ENCODE measurements at regions not wholly inside any gene's neighbourhood (a gene's known extent, or its start where the extent isn't known, plus 50 kb on each side); places are given as distances from the start of the nearest gene placed in this dataset.

GRCh38 chr13:53340505-53341143 lies 312.0 kb downstream of the OLFM4 start:
- Histone ChIP-seq H3K36me3 (ENCODE audit: insufficient read depth, low read length) (no peaks in the 10 kb centered on the region), H3K27me3 (ENCODE audit: control insufficient read depth in 1 of 2, insufficient read depth in 2 of 2, low read length in 2 of 2) (no peaks in the 10 kb centered on the region), H3K4me1 (ENCODE audit: insufficient read depth, low read length) (no peaks in the 10 kb centered on the region), H3K4me3 (ENCODE audit: low read depth in 1 of 2, low read length in 2 of 2) (no peak overlapping the region), H3K9me3 (ENCODE audit: low read length) (no peaks in the 10 kb centered on the region), H3K9ac (ENCODE audit: low read length) (no peak overlapping the region), H3K27ac (ENCODE audit: low read depth, low read length) (no peak overlapping the region)

- no peak overlapping the region for H3K4me3 ChIP-seq (ENCODE audit: low read depth in 1 of 2, low read length in 2 of 2)
- H3K27me3 ChIP-seq (ENCODE audit: control insufficient read depth in 1 of 2, insufficient read depth in 2 of 2, low read length in 2 of 2) = no peaks in the 10 kb centered on the region
Measured at GRCh38 chr13:53341144-53341510, 312.5 kb downstream of the OLFM4 start.

GRCh38 chr13:53342623-53343360 lies 314.2 kb downstream of the OLFM4 start:
- H3K4me3 ChIP-seq (ENCODE audit: low read depth in 1 of 2, low read length in 2 of 2) = no peak overlapping the region
- H3K27me3 ChIP-seq (ENCODE audit: control insufficient read depth in 1 of 2, insufficient read depth in 2 of 2, low read length in 2 of 2) = no peaks in the 10 kb centered on the region
- H3K27ac ChIP-seq (ENCODE audit: low read depth, low read length) = no peak overlapping the region
- no peaks in the 10 kb centered on the region for H3K9me3 ChIP-seq (ENCODE audit: low read length)
- H3K9ac ChIP-seq (ENCODE audit: low read length) = no peak overlapping the region
- H3K36me3 ChIP-seq (ENCODE audit: insufficient read depth, low read length) = no peaks in the 10 kb centered on the region
- no peaks in the 10 kb centered on the region for H3K4me1 ChIP-seq (ENCODE audit: insufficient read depth, low read length)

More at GRCh38 chr13:53341144-53341510, 312.5 kb downstream of the OLFM4 start:
- Histone ChIP-seq H3K9ac (ENCODE audit: low read length) (no peak overlapping the region), H3K27ac (ENCODE audit: low read depth, low read length) (no peak overlapping the region), H3K4me1 (ENCODE audit: insufficient read depth, low read length) (no peaks in the 10 kb centered on the region), H3K36me3 (ENCODE audit: insufficient read depth, low read length) (no peaks in the 10 kb centered on the region), H3K9me3 (ENCODE audit: low read length) (no peaks in the 10 kb centered on the region)

GRCh38 chr13:53343361-53343744 lies 314.7 kb downstream of the OLFM4 start:
- Histone ChIP-seq H3K27ac (ENCODE audit: low read depth, low read length) (no peak overlapping the region), H3K36me3 (ENCODE audit: insufficient read depth, low read length) (no peaks in the 10 kb centered on the region), H3K27me3 (ENCODE audit: control insufficient read depth in 1 of 2, insufficient read depth in 2 of 2, low read length in 2 of 2) (no peaks in the 10 kb centered on the region), H3K4me1 (ENCODE audit: insufficient read depth, low read length) (no peaks in the 10 kb centered on the region), H3K4me3 (ENCODE audit: low read depth in 1 of 2, low read length in 2 of 2) (no peak overlapping the region), H3K9ac (ENCODE audit: low read length) (no peak overlapping the region), H3K9me3 (ENCODE audit: low read length) (no peaks in the 10 kb centered on the region)

- Histone ChIP-seq H3K4me3 (ENCODE audit: low read depth in 1 of 2, low read length in 2 of 2) (no peak overlapping the region), H3K9me3 (ENCODE audit: low read length) (no peaks in the 10 kb centered on the region), H3K27ac (ENCODE audit: low read depth, low read length) (no peak overlapping the region), H3K4me1 (ENCODE audit: insufficient read depth, low read length) (no peaks in the 10 kb centered on the region), H3K9ac (ENCODE audit: low read length) (no peak overlapping the region), H3K36me3 (ENCODE audit: insufficient read depth, low read length) (no peaks in the 10 kb centered on the region), H3K27me3 (ENCODE audit: control insufficient read depth in 1 of 2, insufficient read depth in 2 of 2, low read length in 2 of 2) (no peaks in the 10 kb centered on the region)
Measured at GRCh38 chr13:53351021-53351420, 322.4 kb downstream of the OLFM4 start.

GRCh38 chr13:53357582-53357981 lies 329.0 kb downstream of the OLFM4 start:
- H3K4me1 ChIP-seq (ENCODE audit: insufficient read depth, low read length) = no peaks in the 10 kb centered on the region
- H3K36me3 ChIP-seq (ENCODE audit: insufficient read depth, low read length) = no peaks in the 10 kb centered on the region
- H3K27me3 ChIP-seq (ENCODE audit: control insufficient read depth in 1 of 2, insufficient read depth in 2 of 2, low read length in 2 of 2) = no peaks in the 10 kb centered on the region
- H3K9ac ChIP-seq (ENCODE audit: low read length) = no peak overlapping the region
- H3K9me3 ChIP-seq (ENCODE audit: low read length) = no peaks in the 10 kb centered on the region
- H3K4me3 ChIP-seq (ENCODE audit: low read depth in 1 of 2, low read length in 2 of 2) = no peak overlapping the region
- H3K27ac ChIP-seq (ENCODE audit: low read depth, low read length) = no peak overlapping the region

- Histone ChIP-seq H3K9ac (ENCODE audit: low read length) (no peak overlapping the region), H3K4me3 (ENCODE audit: low read depth in 1 of 2, low read length in 2 of 2) (no peak overlapping the region), H3K27me3 (ENCODE audit: control insufficient read depth in 1 of 2, insufficient read depth in 2 of 2, low read length in 2 of 2) (no peaks in the 10 kb centered on the region), H3K27ac (ENCODE audit: low read depth, low read length) (no peak overlapping the region), H3K9me3 (ENCODE audit: low read length) (no peaks in the 10 kb centered on the region), H3K4me1 (ENCODE audit: insufficient read depth, low read length) (no peaks in the 10 kb centered on the region), H3K36me3 (ENCODE audit: insufficient read depth, low read length) (no peaks in the 10 kb centered on the region)
Measured at GRCh38 chr13:53368948-53369347, 340.3 kb downstream of the OLFM4 start.

- Histone ChIP-seq H3K27ac (ENCODE audit: low read depth, low read length) (no peak overlapping the region), H3K36me3 (ENCODE audit: insufficient read depth, low read length) (no peaks in the 10 kb centered on the region), H3K4me3 (ENCODE audit: low read depth in 1 of 2, low read length in 2 of 2) (no peak overlapping the region), H3K9me3 (ENCODE audit: low read length) (no peaks in the 10 kb centered on the region), H3K4me1 (ENCODE audit: insufficient read depth, low read length) (no peaks in the 10 kb centered on the region), H3K27me3 (ENCODE audit: control insufficient read depth in 1 of 2, insufficient read depth in 2 of 2, low read length in 2 of 2) (no peaks in the 10 kb centered on the region), H3K9ac (ENCODE audit: low read length) (no peak overlapping the region)
Measured at GRCh38 chr13:53379485-53379884, 350.9 kb downstream of the OLFM4 start.

GRCh38 chr13:53382008-53382407 lies 353.4 kb downstream of the OLFM4 start:
- Histone ChIP-seq H3K9ac (ENCODE audit: low read length) (no peak overlapping the region), H3K4me1 (ENCODE audit: insufficient read depth, low read length) (no peaks in the 10 kb centered on the region), H3K36me3 (ENCODE audit: insufficient read depth, low read length) (no peaks in the 10 kb centered on the region), H3K27ac (ENCODE audit: low read depth, low read length) (no peak overlapping the region), H3K27me3 (ENCODE audit: control insufficient read depth in 1 of 2, insufficient read depth in 2 of 2, low read length in 2 of 2) (no peaks in the 10 kb centered on the region), H3K4me3 (ENCODE audit: low read depth in 1 of 2, low read length in 2 of 2) (no peak overlapping the region), H3K9me3 (ENCODE audit: low read length) (no peaks in the 10 kb centered on the region)

- H3K27ac ChIP-seq (ENCODE audit: low read depth, low read length) = no peak overlapping the region
Measured at GRCh38 chr13:53398051-53398450, 369.4 kb downstream of the OLFM4 start.

GRCh38 chr13:53405616-53406015 lies 377.0 kb downstream of the OLFM4 start:
- no peaks in the 10 kb centered on the region for H3K9me3 ChIP-seq (ENCODE audit: low read length)
- no peak overlapping the region for H3K9ac ChIP-seq (ENCODE audit: low read length)
- no peak overlapping the region for H3K4me3 ChIP-seq (ENCODE audit: low read depth in 1 of 2, low read length in 2 of 2)
- H3K27ac ChIP-seq (ENCODE audit: low read depth, low read length) = no peak overlapping the region
- H3K36me3 ChIP-seq (ENCODE audit: insufficient read depth, low read length) = no peaks in the 10 kb centered on the region
- H3K4me1 ChIP-seq (ENCODE audit: insufficient read depth, low read length) = no peaks in the 10 kb centered on the region
- H3K27me3 ChIP-seq (ENCODE audit: control insufficient read depth in 1 of 2, insufficient read depth in 2 of 2, low read length in 2 of 2) = no peaks in the 10 kb centered on the region

More at GRCh38 chr13:53398051-53398450, 369.4 kb downstream of the OLFM4 start:
- Histone ChIP-seq H3K9ac (ENCODE audit: low read length) (no peak overlapping the region), H3K9me3 (ENCODE audit: low read length) (no peaks in the 10 kb centered on the region), H3K4me1 (ENCODE audit: insufficient read depth, low read length) (no peaks in the 10 kb centered on the region), H3K27me3 (ENCODE audit: control insufficient read depth in 1 of 2, insufficient read depth in 2 of 2, low read length in 2 of 2) (no peaks in the 10 kb centered on the region), H3K36me3 (ENCODE audit: insufficient read depth, low read length) (no peaks in the 10 kb centered on the region), H3K4me3 (ENCODE audit: low read depth in 1 of 2, low read length in 2 of 2) (no peak overlapping the region)

- H3K36me3 ChIP-seq (ENCODE audit: insufficient read depth, low read length) = no peaks in the 10 kb centered on the region
- H3K27me3 ChIP-seq (ENCODE audit: control insufficient read depth in 1 of 2, insufficient read depth in 2 of 2, low read length in 2 of 2) = no peaks in the 10 kb centered on the region
- H3K4me3 ChIP-seq (ENCODE audit: low read depth in 1 of 2, low read length in 2 of 2) = no peak overlapping the region
Measured at GRCh38 chr13:53408306-53408705, 379.7 kb downstream of the OLFM4 start.

More at GRCh38 chr13:53408306-53408705, 379.7 kb downstream of the OLFM4 start:
- H3K9me3 ChIP-seq (ENCODE audit: low read length) = no peaks in the 10 kb centered on the region
- no peak overlapping the region for H3K9ac ChIP-seq (ENCODE audit: low read length)
- H3K4me1 ChIP-seq (ENCODE audit: insufficient read depth, low read length) = no peaks in the 10 kb centered on the region
- H3K27ac ChIP-seq (ENCODE audit: low read depth, low read length) = no peak overlapping the region

All from muscle layer of colon (tissue), 2 donors.